Islet of Langerhans (tissue), 1 donor: ENCODE measurements at regions not wholly inside any gene's neighbourhood (a gene's known extent, or its start where the extent isn't known, plus 50 kb on each side); places are given as distances from the start of the nearest gene placed in this dataset.
"Not testable (repeated sequence)": the region's sequence is repeated elsewhere in the genome, so short reads cannot be mapped to it uniquely, and the experiment has no call there.

ENCODE experiments used
- FAIRE-seq: peaks from one replicate; lab custom pipeline; 2011; peaks lifted over from hg19 to GRCh38; lab: Jason Lieb, UNC

DNA sequence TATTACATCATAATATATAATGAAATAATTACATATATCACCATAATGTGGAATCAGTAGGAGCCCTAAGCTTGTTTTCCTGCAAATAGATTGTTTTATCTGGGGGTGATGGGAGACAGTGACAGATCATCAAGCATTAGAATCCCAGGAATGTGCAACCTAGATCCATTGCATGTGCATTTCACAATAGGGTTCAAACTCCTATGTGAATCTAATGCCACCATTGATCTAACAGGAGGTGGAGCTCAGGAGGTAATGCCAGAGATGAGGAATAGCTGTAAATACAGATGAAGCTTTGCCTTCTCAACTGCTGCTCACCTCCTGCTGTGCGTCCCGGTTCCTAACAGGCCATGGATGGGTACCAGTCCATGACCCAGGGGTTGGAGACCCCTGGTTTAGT, 63.8 kb upstream of the CHORDC1 start:
- FAIRE-seq, result no peak

DNA sequence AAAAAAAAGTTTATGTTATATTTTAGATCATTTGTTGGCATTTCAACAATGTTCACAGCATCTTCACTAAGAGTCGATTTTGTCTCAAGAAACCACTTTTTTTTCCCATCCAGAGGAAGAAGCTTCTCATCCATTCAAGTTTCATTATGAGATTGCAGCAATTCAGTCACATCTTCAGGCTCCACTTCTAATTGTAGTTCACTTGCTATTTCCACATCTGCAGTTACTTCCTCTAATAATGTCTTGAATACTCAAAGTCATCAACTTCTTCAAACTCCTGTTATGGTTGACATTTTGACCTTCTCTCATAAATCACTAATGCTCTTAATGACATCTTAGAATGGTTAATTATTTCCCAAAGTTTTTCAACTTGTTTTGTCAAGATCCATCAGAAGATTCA, 61.3 kb upstream of the CHORDC1 start:
- no peak for FAIRE-seq

DNA sequence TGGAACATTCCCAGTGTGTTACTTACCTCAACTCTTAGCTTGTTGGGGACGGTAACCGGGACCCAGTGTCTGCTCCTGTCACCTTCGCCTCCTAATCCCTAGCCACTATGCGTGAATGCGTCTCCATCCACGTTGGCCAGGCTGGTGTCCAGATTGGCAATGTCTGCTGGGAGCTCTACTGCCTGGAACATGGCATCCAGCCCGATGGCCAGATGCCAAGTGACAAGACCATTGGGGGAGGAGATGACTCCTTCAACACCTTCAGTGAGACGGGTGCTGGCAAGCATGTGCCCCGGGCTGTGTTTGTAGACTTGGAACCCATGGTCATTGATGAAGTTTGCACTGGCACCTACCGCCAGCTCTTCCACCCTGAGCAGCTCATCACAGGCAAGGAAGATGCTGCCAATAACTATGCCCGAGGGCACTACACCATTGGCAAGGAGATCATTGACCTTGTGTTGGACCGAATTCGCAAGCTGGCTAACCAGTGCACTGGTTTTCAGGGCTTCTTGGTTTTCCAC, 59.8 kb upstream of the CHORDC1 start:
- not testable (repeated sequence) for FAIRE-seq

DNA sequence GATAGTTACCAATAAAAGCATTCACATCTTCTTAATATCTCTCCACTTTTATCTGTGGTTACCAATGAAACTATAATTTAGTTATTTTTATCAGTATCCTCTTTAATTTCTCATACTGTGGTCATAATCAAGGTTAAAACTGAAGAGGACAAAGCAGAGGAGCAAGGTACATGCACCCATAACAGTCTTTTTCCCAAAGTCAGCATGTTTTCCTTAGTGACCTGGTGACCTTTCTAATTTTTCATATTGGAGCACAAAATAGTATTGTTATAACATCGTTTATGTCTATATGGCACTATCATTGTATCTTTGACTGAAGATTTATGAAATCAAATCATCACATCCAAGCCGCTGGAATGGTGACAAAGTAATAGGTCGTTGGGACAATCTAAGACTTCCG, 51.5 kb upstream of the CHORDC1 start:
- no peak for FAIRE-seq
